Uterus (tissue), 3 donors: ENCODE measurements at regions not wholly inside any gene's neighbourhood (a gene's known extent, or its start where the extent isn't known, plus 50 kb on each side); places are given as distances from the start of the nearest gene placed in this dataset.

ENCODE experiments used
- DNase-seq, 2 donors: peaks; one replicate each; pipeline ENCODE4 v3.0.0-alpha.2; 2019 to 2020
- H3K27ac ChIP-seq, 2 donors: fragments of 200-600 bp; sonication (generic); 1 replicate in 1 of 2; 2 replicates in 1 of 2; pipeline ENCODE4 v1.5.1; 2016 to 2018
- H3K27me3 ChIP-seq, 2 donors: fragments of 200-600 bp; sonication (generic); one replicate each; pipeline ENCODE4 v1.5.1; 2018 to 2019; ENCODE audit warnings: control low read depth in 1 of 2
- H3K36me3 ChIP-seq, 2 donors: fragments of 200-600 bp; sonication (generic); one replicate each; pipeline ENCODE4 v1.5.1; 2019; ENCODE audit warnings: control low read depth in 1 of 2
- H3K4me1 ChIP-seq, 2 donors: fragments of 200-600 bp; sonication (generic); one replicate each; pipeline ENCODE4 v1.5.1; 2018 to 2019; ENCODE audit warnings: control low read depth in 1 of 2
- H3K4me3 ChIP-seq, 2 donors: fragments of 200-600 bp; sonication (generic); 1 replicate in 1 of 2; 2 replicates in 1 of 2; pipeline ENCODE4 v1.5.1; 2018 to 2019; ENCODE audit warnings: mild to moderate bottlenecking in 1 of 2
- H3K9me3 ChIP-seq, 2 donors: fragments of 200-600 bp; sonication (generic); one replicate each; pipeline ENCODE4 v1.5.1; 2019; ENCODE audit warnings: control low read depth in 1 of 2
- CTCF ChIP-seq, 4 experiments: fragments of 200-600 bp in 2 of 4; fragments of 450-650 bp in 2 of 4; sonication (generic) in 2 of 4; IDR thresholded peaks; one replicate each; pipeline ENCODE4 v1.5.1; 2016 to 2019; ENCODE audit warnings: antibody characterized with exemption in 4 of 4, mild to moderate bottlenecking in 2 of 4, moderate library complexity in 1 of 4
- POLR2A ChIP-seq, 2 donors: fragments of 450-650 bp; IDR thresholded peaks; one replicate each; pipeline ENCODE4 v1.6.1; 2016; ENCODE audit warnings: antibody characterized with exemption in 2 of 2, mild to moderate bottlenecking in 1 of 2, moderate library complexity in 1 of 2
- intact Hi-C: fragments of 100-400 bp; cut with DNase I; formaldehyde crosslinking; loops from one replicate; pipeline ENCODE4 v1.15.1; 2023; ENCODE audit warnings: low total_unique reads
- donor health status: DM: yes; HTN: yes; CAD: no.

- H3K27ac ChIP-seq: no peak overlapping the region
- no peak for DNase-seq
- H3K4me3 ChIP-seq: no peak overlapping the region
- intact Hi-C loops: no loop called here
- no peaks in the 10 kb centered on the region for H3K27me3 ChIP-seq
- H3K4me1 ChIP-seq: no peaks in the 10 kb centered on the region
- TF ChIP-seq POLR2A (IDR thresholded peaks at IDR 0.05) (no peak), CTCF (IDR thresholded peaks at IDR 0.05) (no peak)
- no peaks in the 10 kb centered on the region for H3K36me3 ChIP-seq
- peaks cover 0 to 6% of the 10 kb centered on the region in 2 donors for H3K9me3 ChIP-seq
Observed at GRCh38 chr3:31029706-31030105, 135.2 kb upstream of the GADL1 start.

- TF ChIP-seq CTCF (IDR thresholded peaks at IDR 0.05) (no peak), POLR2A (IDR thresholded peaks at IDR 0.05) (no peak)
- H3K4me1 ChIP-seq: no peaks in the 10 kb centered on the region
- H3K27ac ChIP-seq: no peak overlapping the region
- H3K4me3 ChIP-seq: no peak overlapping the region
- no peaks in the 10 kb centered on the region for H3K36me3 ChIP-seq
- H3K9me3 ChIP-seq: no peaks in the 10 kb centered on the region
- DNase-seq: no peak
- intact Hi-C loops: no loop called here
- no peaks in the 10 kb centered on the region for H3K27me3 ChIP-seq
Observed at GRCh38 chr3:31035681-31036080, 141.2 kb upstream of the GADL1 start.

GRCh38 chr3:31038086-31038739 lies 143.8 kb upstream of the GADL1 start:
- Histone ChIP-seq H3K36me3 (no peaks in the 10 kb centered on the region), H3K27me3 (no peaks in the 10 kb centered on the region), H3K27ac (no peak overlapping the region), H3K9me3 (no peaks in the 10 kb centered on the region), H3K4me3 (no peak overlapping the region), H3K4me1 (no peaks in the 10 kb centered on the region)
- intact Hi-C loops: no loop called here
- DNase-seq: no peak
- no peak for TF ChIP-seq CTCF (IDR thresholded peaks at IDR 0.05)
- TF ChIP-seq POLR2A (IDR thresholded peaks at IDR 0.05): no peak

- intact Hi-C loops: no loop called here
- no peaks in the 10 kb centered on the region for H3K4me1 ChIP-seq
- no peaks in the 10 kb centered on the region for H3K36me3 ChIP-seq
- TF ChIP-seq POLR2A (IDR thresholded peaks at IDR 0.05) (no peak), CTCF (IDR thresholded peaks at IDR 0.05) (no peak)
- no peaks in the 10 kb centered on the region for H3K9me3 ChIP-seq
- DNase-seq: no peak
- no peak overlapping the region for H3K27ac ChIP-seq
- H3K27me3 ChIP-seq: no peaks in the 10 kb centered on the region
- no peak overlapping the region for H3K4me3 ChIP-seq
Observed at GRCh38 chr3:31039145-31039544, 144.7 kb upstream of the GADL1 start.

GRCh38 chr3:31041161-31041978 lies 146.9 kb upstream of the GADL1 start:
- H3K36me3 ChIP-seq: no peaks in the 10 kb centered on the region
- intact Hi-C loops: no loop called here
- H3K27me3 ChIP-seq: no peaks in the 10 kb centered on the region
- no peak for DNase-seq
- no peaks in the 10 kb centered on the region for H3K9me3 ChIP-seq
- TF ChIP-seq POLR2A (IDR thresholded peaks at IDR 0.05) (no peak), CTCF (IDR thresholded peaks at IDR 0.05) (no peak)
- no peak overlapping the region for H3K4me3 ChIP-seq
- H3K27ac ChIP-seq: no peak overlapping the region
- no peaks in the 10 kb centered on the region for H3K4me1 ChIP-seq
